H1 (cell line): ENCODE measurements at regions not wholly inside any gene's neighbourhood (a gene's known extent, or its start where the extent isn't known, plus 50 kb on each side); places are given as distances from the start of the nearest gene placed in this dataset.

Experiments used
- CTCF ChIA-PET: fragments of 300-600 bp; sonication (Branson Sonifier 250); formaldehyde crosslinking; loops from one replicate; lab custom pipeline; 2021; ENCODE audit not compliant: partially characterized antibody; lab: Charles Lee
- POLR2A ChIA-PET: fragments of 300-600 bp; sonication (Branson Sonifier 250); formaldehyde crosslinking; loops from one replicate; lab custom pipeline; 2021; ENCODE audit warnings: inconsistent platforms; ENCODE audit not compliant: partially characterized antibody; lab: Charles Lee
- DNase-seq, 2 experiments: peaks; one replicate each; pipeline versions ENCODE4 v3.0.0 to v3.0.0-alpha.2; 2010 to 2022; ENCODE audit warnings: low spot score in 2 of 2, low read depth in 1 of 2, mixed read lengths in 1 of 2
- FAIRE-seq: peaks from 2 replicates; lab custom pipeline; 2011; peaks lifted over from hg19 to GRCh38; lab: Jason Lieb, UNC
- H2AFZ ChIP-seq: 2 replicates; pipeline ENCODE4 v1.8.1; 2012; ENCODE audit warnings: low read length, inconsistent platforms
- H2AK5ac ChIP-seq: 2 replicates; pipeline ENCODE4 v1.6.1; 2013; ENCODE audit warnings: low read depth, low read length
- H2BK120ac ChIP-seq: replicated peaks from 2 replicates; pipeline ENCODE3; 2013; ENCODE audit warnings: low read depth, low read length, inconsistent platforms
- H2BK12ac ChIP-seq: 2 replicates; pipeline ENCODE4 v1.6.1; 2013; ENCODE audit warnings: low read depth, low read length
- H2BK15ac ChIP-seq: 2 replicates; pipeline ENCODE4 v1.6.1; 2013; ENCODE audit warnings: low read length
- H2BK20ac ChIP-seq: 2 replicates; pipeline ENCODE4 v1.6.1; 2013; ENCODE audit warnings: low read length
- H2BK5ac ChIP-seq: 2 replicates; pipeline ENCODE4 v1.6.1; 2013; ENCODE audit warnings: low read depth, low read length
- H3K14ac ChIP-seq: 2 replicates; pipeline ENCODE4 v1.6.1; 2013; ENCODE audit warnings: inconsistent platforms; ENCODE audit not compliant: insufficient read length
- H3K18ac ChIP-seq: 2 replicates; pipeline ENCODE4 v1.6.1; 2013; ENCODE audit warnings: low read length; ENCODE audit errors: extremely low read depth
- H3K23ac ChIP-seq: 2 replicates; pipeline ENCODE4 v1.6.1; 2013; ENCODE audit warnings: inconsistent platforms; ENCODE audit not compliant: insufficient read length
- H3K23me2 ChIP-seq: 2 replicates; pipeline ENCODE4 v1.6.1; 2013; ENCODE audit warnings: low read depth, low read length
- H3K27ac ChIP-seq: 2 replicates; pipeline ENCODE4 v1.6.1; 2011; ENCODE audit warnings: low read depth, low read length, inconsistent platforms
- H3K27me3 ChIP-seq, 4 experiments: replicated peaks in 1 of 4; 1 replicate in 1 of 4; 2 replicates in 3 of 4; pipeline versions ENCODE4 v1.6.1 to v1.8.1; 2011 to 2013; ENCODE audit warnings: low read length in 3 of 4, mild to moderate bottlenecking in 3 of 4, inconsistent platforms in 2 of 4, mixed read lengths in 2 of 4, moderate library complexity in 1 of 4; ENCODE audit not compliant: control insufficient read depth in 3 of 4, insufficient read depth in 3 of 4; ENCODE audit errors: extremely low read depth in 1 of 4
- H3K36me3 ChIP-seq, 4 experiments: 2 replicates each; pipeline versions ENCODE4 v1.6.1 to v1.8.1; 2011 to 2013; ENCODE audit warnings: mild to moderate bottlenecking in 4 of 4, low read length in 3 of 4, moderate library complexity in 2 of 4, control low read depth in 1 of 4, inconsistent platforms in 1 of 4; ENCODE audit not compliant: insufficient read depth in 4 of 4, control insufficient read depth in 2 of 4
- H3K4ac ChIP-seq: replicated peaks from 2 replicates; pipeline ENCODE3; 2013; ENCODE audit warnings: low read length, low read depth, mixed read lengths, inconsistent platforms; ENCODE audit not compliant: insufficient read length
- H3K4me1 ChIP-seq, 4 experiments: replicated peaks in 1 of 4; 1 replicate in 1 of 4; 2 replicates in 3 of 4; pipeline versions ENCODE4 v1.6.1 to v1.8.1; 2011 to 2013; ENCODE audit warnings: low read length in 3 of 4, inconsistent platforms in 2 of 4, mixed read lengths in 1 of 4; ENCODE audit not compliant: insufficient read depth in 4 of 4, control insufficient read depth in 3 of 4
- H3K4me2 ChIP-seq, 2 experiments: 2 replicates each; pipeline versions ENCODE4 v1.6.1 to v1.8.1; 2011 to 2013; ENCODE audit warnings: low read depth in 2 of 2, low read length in 2 of 2, control low read depth in 1 of 2, inconsistent platforms in 1 of 2, mild to moderate bottlenecking in 1 of 2; ENCODE audit not compliant: insufficient read depth in 1 of 2
- H3K4me3 ChIP-seq, 4 experiments: fragments of 200-600, 300-600 bp in 1 of 4; sonication (generic), shearing (Covaris generic), sonication (Bioruptor Twin) in 1 of 4; 2 replicates each; pipeline versions ENCODE4 v1.5.1 to v1.8.1; 2011 to 2016; ENCODE audit warnings: low read length in 4 of 4, low read depth in 3 of 4, control low read depth in 2 of 4, inconsistent platforms in 2 of 4, mild to moderate bottlenecking in 2 of 4, mixed read lengths in 1 of 4, moderate library complexity in 1 of 4; ENCODE audit not compliant: insufficient read depth in 2 of 4; ENCODE audit errors: extremely low read depth in 1 of 4
- H3K56ac ChIP-seq: replicated peaks from 2 replicates; pipeline ENCODE3; 2013; ENCODE audit warnings: low read depth, mild to moderate bottlenecking, mixed read lengths, low read length, inconsistent platforms; ENCODE audit not compliant: insufficient read length
- H3K79me1 ChIP-seq: 2 replicates; pipeline ENCODE4 v1.6.1; 2013; ENCODE audit warnings: low read depth, low read length, control low read depth
- H3K79me2 ChIP-seq, 2 experiments: 2 replicates each; pipeline versions ENCODE4 v1.6.1 to v1.8.1; 2012 to 2013; ENCODE audit warnings: low read length in 2 of 2, mild to moderate bottlenecking in 2 of 2, inconsistent platforms in 1 of 2; ENCODE audit not compliant: insufficient read depth in 2 of 2, control insufficient read depth in 1 of 2
- H3K9ac ChIP-seq, 4 experiments: replicated peaks in 1 of 4; 1 replicate in 1 of 4; 2 replicates in 3 of 4; pipeline versions ENCODE4 v1.6.1 to v1.8.1; 2011 to 2013; ENCODE audit warnings: low read depth in 3 of 4, low read length in 3 of 4, control low read depth in 2 of 4, mild to moderate bottlenecking in 2 of 4, moderate library complexity in 2 of 4, inconsistent platforms in 1 of 4; ENCODE audit errors: extremely low read depth in 1 of 4
- H3K9me3 ChIP-seq, 2 experiments: 2 replicates each; pipeline versions ENCODE4 v1.6.1 to v1.8.1; 2012 to 2013; ENCODE audit warnings: mild to moderate bottlenecking in 2 of 2, moderate library complexity in 2 of 2, control low read depth in 1 of 2, inconsistent platforms in 1 of 2, low read depth in 1 of 2, low read length in 1 of 2, mixed read lengths in 1 of 2; ENCODE audit not compliant: insufficient read depth in 2 of 2
- H4K20me1 ChIP-seq, 2 experiments: replicated peaks in 1 of 2; 2 replicates each; pipeline versions ENCODE3 to v1.8.1; 2011 to 2013; ENCODE audit warnings: inconsistent platforms in 2 of 2, low read length in 2 of 2, mild to moderate bottlenecking in 1 of 2; ENCODE audit not compliant: insufficient read depth in 2 of 2, control insufficient read depth in 1 of 2
- H4K5ac ChIP-seq: 2 replicates; pipeline ENCODE4 v1.6.1; 2013; ENCODE audit warnings: low read length, low read depth, mixed read lengths, inconsistent platforms; ENCODE audit not compliant: insufficient read length
- H4K8ac ChIP-seq: 2 replicates; pipeline ENCODE4 v1.8.0; 2013; ENCODE audit warnings: mild to moderate bottlenecking, moderate library complexity, low read length, inconsistent platforms; ENCODE audit not compliant: insufficient read depth; ENCODE audit errors: extremely low read depth
- H4K91ac ChIP-seq: replicated peaks from 2 replicates; pipeline ENCODE3; 2013; ENCODE audit warnings: low read length, mixed read lengths, inconsistent platforms; ENCODE audit not compliant: insufficient read length
- CEBPB ChIP-seq: IDR thresholded peaks from 2 replicates; pipeline ENCODE4 v1.6.1; 2012; ENCODE audit warnings: low read depth, low read length
- KDM5A ChIP-seq: fragments of 200-600 bp; IDR thresholded peaks from 2 replicates; pipeline ENCODE4 v1.7.1; 2012; ENCODE audit warnings: mild to moderate bottlenecking, low read length, inconsistent platforms, mixed read lengths
- POLR2AphosphoS5 ChIP-seq: IDR thresholded peaks from 2 replicates; pipeline ENCODE4 v1.6.1; 2011; ENCODE audit warnings: low read depth, low read length
- TAF7 ChIP-seq: optimal IDR thresholded peaks from 2 replicates; pipeline ENCODE3; 2011; ENCODE audit warnings: low read depth, mild to moderate bottlenecking, inconsistent platforms, low read length, moderate library complexity, borderline replicate concordance
- ZNF274 ChIP-seq: IDR thresholded peaks from 2 replicates; pipeline ENCODE4 v1.7.0; 2012; ENCODE audit warnings: low read length, borderline replicate concordance; ENCODE audit errors: extremely low read depth
- WGBS, 2 experiments: shearing (Covaris generic) in 1 of 2; methylation state at CpG; one replicate each; pipeline versions ENCODE4 v1.1.6 to v1.1.7; 2013 to 2015; ENCODE audit warnings: low lambda C conversion rate in 2 of 2, mixed read lengths in 2 of 2, inconsistent platforms in 1 of 2, low coverage in 1 of 2, missing lambda C conversion rate in 1 of 2; ENCODE audit not compliant: insufficient replicate concordance in 2 of 2, insufficient coverage in 1 of 2, insufficient read length in 1 of 2; ENCODE audit errors: extremely low coverage in 1 of 2, missing lambda C conversion rate in 1 of 2; 5-methylcytosine and 5-hydroxymethylcytosine counted together
- TF ChIP-seq, protein P1 (sequence below): IDR thresholded peaks from 2 replicates; pipeline ENCODE4 v1.6.1; 2012; ENCODE audit warnings: inconsistent platforms

DNA sequence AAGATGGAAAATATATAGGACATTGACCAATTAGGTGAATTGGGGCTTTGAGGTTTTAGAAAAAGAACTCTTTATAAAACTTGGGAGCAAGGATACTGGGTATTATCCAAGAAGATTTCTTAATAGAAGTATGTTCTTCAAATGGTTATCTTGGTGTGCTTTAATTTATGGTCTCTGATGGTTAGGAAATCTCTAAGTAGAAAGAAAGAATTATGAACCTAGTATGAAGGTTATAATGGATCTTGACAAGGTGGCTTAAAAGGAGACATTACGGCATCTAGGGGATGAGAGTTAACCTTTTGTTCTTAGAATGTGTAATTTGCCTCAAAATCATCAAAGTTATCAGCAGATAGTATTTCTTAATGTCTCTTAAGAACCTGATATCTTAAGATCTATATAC lies 210.4 kb upstream of the PRICKLE1 start:
- no peak overlapping the region for H2BK5ac ChIP-seq
- 100% methylated on average over 1 of the region's 1 CpG; no CpG with 5 or more reads in 1 of the 2 experiments for WGBS, 2 experiments
- no peak overlapping the region for H3K14ac ChIP-seq
- TF ChIP-seq CEBPB (no peak), POLR2AphosphoS5 (no peak), ZNF274 (no peak), KDM5A (no peak), TAF7 (no peak)
- TF ChIP-seq, protein P1, sequence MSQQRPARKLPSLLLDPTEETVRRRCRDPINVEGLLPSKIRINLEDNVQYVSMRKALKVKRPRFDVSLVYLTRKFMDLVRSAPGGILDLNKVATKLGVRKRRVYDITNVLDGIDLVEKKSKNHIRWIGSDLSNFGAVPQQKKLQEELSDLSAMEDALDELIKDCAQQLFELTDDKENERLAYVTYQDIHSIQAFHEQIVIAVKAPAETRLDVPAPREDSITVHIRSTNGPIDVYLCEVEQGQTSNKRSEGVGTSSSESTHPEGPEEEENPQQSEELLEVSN = no peak
- no peak overlapping the region for H2BK15ac ChIP-seq
- no peak overlapping the region for H2BK20ac ChIP-seq
- no peak overlapping the region for H2AK5ac ChIP-seq
- no peak overlapping the region for H3K4ac ChIP-seq
- H3K9me3 ChIP-seq = no peaks in the 10 kb centered on the region
- FAIRE-seq (no peak), DNase-seq (no peak)
- H4K8ac ChIP-seq = no peak overlapping the region
- CTCF ChIA-PET = no interaction called here
- no peaks in the 10 kb centered on the region for H4K20me1 ChIP-seq
- H2AFZ ChIP-seq = no peak overlapping the region
- no peak overlapping the region for H2BK12ac ChIP-seq
- H3K9ac ChIP-seq = no peak overlapping the region
- H3K4me1 ChIP-seq = peaks cover 0 to 8% (median 2%) of the 10 kb centered on the region in 4 experiments; a peak in 3 of 7 replicates
- H3K23ac ChIP-seq = no peak overlapping the region
- POLR2A ChIA-PET = no interaction called here
- H4K91ac ChIP-seq = no peak overlapping the region
- no peak overlapping the region for H3K4me2 ChIP-seq
- no peak overlapping the region for H3K56ac ChIP-seq
- H3K23me2 ChIP-seq = no peaks in the 10 kb centered on the region
- no peak overlapping the region for H3K27ac ChIP-seq
- H3K36me3 ChIP-seq = no peaks in the 10 kb centered on the region
- no peak overlapping the region for H2BK120ac ChIP-seq
- no peak overlapping the region for H4K5ac ChIP-seq
- no peaks in the 10 kb centered on the region for H3K27me3 ChIP-seq
- no peaks in the 10 kb centered on the region for H3K79me1 ChIP-seq
- H3K4me3 ChIP-seq = no peak overlapping the region
- H3K18ac ChIP-seq = no peak overlapping the region
- no peaks in the 10 kb centered on the region for H3K79me2 ChIP-seq
